PFSK-1 (cell line): ENCODE measurements at regions not wholly inside any gene's neighbourhood (a gene's known extent, or its start where the extent isn't known, plus 50 kb on each side); places are given as distances from the start of the nearest gene placed in this dataset.

Experiments
- FOXP2 ChIP-seq: optimal IDR thresholded peaks from 2 replicates; pipeline ENCODE3; 2011; ENCODE audit warnings: borderline replicate concordance, control low read depth, inconsistent platforms; ENCODE audit not compliant: insufficient read depth; ENCODE audit errors: extremely low read length, extremely low read depth
- POLR2AphosphoS5 ChIP-seq: IDR thresholded peaks from 2 replicates; pipeline ENCODE4 v1.6.1; 2012; ENCODE audit warnings: low read depth, mild to moderate bottlenecking, control low read depth, low read length, moderate library complexity
- SIN3A ChIP-seq: IDR thresholded peaks from 2 replicates; pipeline ENCODE4 v1.6.1; 2012; ENCODE audit warnings: mild to moderate bottlenecking, low read length, moderate library complexity, borderline replicate concordance; ENCODE audit not compliant: insufficient read depth
- TAF1 ChIP-seq: IDR thresholded peaks from 2 replicates; pipeline ENCODE4 v1.6.1; 2012; ENCODE audit warnings: low read length, control low read depth, borderline replicate concordance; ENCODE audit not compliant: insufficient read depth
- TF ChIP-seq, protein P1 (sequence below), 2 experiments: IDR thresholded peaks; 2 replicates each; pipeline versions ENCODE4 v1.6.1 to v1.8.0; 2011 to 2012; ENCODE audit warnings: low read depth in 2 of 2, low read length in 2 of 2, control low read depth in 1 of 2, inconsistent platforms in 1 of 2, mild to moderate bottlenecking in 1 of 2, moderate library complexity in 1 of 2; ENCODE audit not compliant: insufficient read depth in 1 of 2

DNA sequence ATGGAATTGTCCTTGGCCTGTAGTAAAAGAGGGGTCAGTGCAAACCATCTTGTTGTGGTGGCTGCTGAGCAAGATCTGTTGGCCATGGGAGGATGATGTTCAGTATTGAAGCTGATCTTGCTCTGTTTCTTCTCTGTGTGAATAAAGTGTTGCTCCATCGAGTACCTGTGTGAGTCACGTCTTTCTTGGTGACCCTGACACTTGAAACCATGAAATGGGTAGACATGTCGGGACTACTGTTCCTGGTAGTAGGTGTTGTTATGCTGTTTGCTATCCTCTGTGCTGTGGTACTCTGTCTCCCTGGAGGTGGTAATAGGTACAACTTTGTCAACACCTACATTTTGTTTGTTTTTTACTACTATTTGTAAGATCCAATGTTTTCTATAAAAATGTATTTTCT, 330.6 kb downstream of the MDFIC start:
- no peak for TF ChIP-seq SIN3A
- no peak for TF ChIP-seq TAF1
- TF ChIP-seq, protein P1, sequence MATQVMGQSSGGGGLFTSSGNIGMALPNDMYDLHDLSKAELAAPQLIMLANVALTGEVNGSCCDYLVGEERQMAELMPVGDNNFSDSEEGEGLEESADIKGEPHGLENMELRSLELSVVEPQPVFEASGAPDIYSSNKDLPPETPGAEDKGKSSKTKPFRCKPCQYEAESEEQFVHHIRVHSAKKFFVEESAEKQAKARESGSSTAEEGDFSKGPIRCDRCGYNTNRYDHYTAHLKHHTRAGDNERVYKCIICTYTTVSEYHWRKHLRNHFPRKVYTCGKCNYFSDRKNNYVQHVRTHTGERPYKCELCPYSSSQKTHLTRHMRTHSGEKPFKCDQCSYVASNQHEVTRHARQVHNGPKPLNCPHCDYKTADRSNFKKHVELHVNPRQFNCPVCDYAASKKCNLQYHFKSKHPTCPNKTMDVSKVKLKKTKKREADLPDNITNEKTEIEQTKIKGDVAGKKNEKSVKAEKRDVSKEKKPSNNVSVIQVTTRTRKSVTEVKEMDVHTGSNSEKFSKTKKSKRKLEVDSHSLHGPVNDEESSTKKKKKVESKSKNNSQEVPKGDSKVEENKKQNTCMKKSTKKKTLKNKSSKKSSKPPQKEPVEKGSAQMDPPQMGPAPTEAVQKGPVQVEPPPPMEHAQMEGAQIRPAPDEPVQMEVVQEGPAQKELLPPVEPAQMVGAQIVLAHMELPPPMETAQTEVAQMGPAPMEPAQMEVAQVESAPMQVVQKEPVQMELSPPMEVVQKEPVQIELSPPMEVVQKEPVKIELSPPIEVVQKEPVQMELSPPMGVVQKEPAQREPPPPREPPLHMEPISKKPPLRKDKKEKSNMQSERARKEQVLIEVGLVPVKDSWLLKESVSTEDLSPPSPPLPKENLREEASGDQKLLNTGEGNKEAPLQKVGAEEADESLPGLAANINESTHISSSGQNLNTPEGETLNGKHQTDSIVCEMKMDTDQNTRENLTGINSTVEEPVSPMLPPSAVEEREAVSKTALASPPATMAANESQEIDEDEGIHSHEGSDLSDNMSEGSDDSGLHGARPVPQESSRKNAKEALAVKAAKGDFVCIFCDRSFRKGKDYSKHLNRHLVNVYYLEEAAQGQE (IDR thresholded peaks at IDR 0.05; ENCODE audit: insufficient read depth in 1 of 2, low read depth in 2 of 2, low read length in 2 of 2), result no peak
- TF ChIP-seq POLR2AphosphoS5, result no peak
- no peak for TF ChIP-seq FOXP2

- TF ChIP-seq, protein P1 (IDR thresholded peaks at IDR 0.05; ENCODE audit: insufficient read depth in 1 of 2, low read depth in 2 of 2, low read length in 2 of 2), result no peak
- TF ChIP-seq FOXP2, result no peak
- no peak for TF ChIP-seq POLR2AphosphoS5
- TF ChIP-seq SIN3A, result no peak
- TF ChIP-seq TAF1, result no peak
These were observed 327.2 kb downstream of the MDFIC start for GRCh38 chr7:115249080-115249479.

- TF ChIP-seq POLR2AphosphoS5 (no peak), TAF1 (no peak), FOXP2 (no peak)
These were observed 319.3 kb downstream of the MDFIC start for GRCh38 chr7:115241151-115241550.

- TF ChIP-seq FOXP2 (no peak), TAF1 (no peak), SIN3A (no peak), POLR2AphosphoS5 (no peak)
- TF ChIP-seq, protein P1 (IDR thresholded peaks at IDR 0.05; ENCODE audit: insufficient read depth in 1 of 2, low read depth in 2 of 2, low read length in 2 of 2), result no peak
These were observed 318.3 kb downstream of the MDFIC start for GRCh38 chr7:115240242-115240641.

- TF ChIP-seq, protein P1 (IDR thresholded peaks at IDR 0.05; ENCODE audit: insufficient read depth in 1 of 2, low read depth in 2 of 2, low read length in 2 of 2), result no peak
- TF ChIP-seq SIN3A, result no peak
- TF ChIP-seq FOXP2, result no peak
- TF ChIP-seq POLR2AphosphoS5, result no peak
- no peak for TF ChIP-seq TAF1
These were observed 313.2 kb downstream of the MDFIC start for GRCh38 chr7:115235075-115235474.

DNA sequence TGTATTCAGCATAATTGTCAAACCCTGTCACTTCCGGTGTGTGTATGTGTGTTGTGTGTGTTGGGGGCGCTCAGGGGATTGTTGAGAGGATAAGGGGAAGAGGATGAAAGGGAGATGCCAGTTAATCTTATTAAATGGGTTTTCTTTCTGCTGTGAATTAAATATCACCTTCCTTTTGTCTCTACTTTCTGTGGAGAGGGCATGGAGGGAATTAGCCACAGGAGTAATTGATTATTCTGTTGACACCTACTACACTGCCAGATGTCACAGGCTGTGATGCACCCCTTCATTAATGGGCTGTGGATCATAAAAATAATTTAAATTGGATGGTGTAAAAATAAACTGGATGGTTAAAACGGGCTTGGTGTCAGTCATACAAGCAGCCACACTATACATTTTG, 311.9 kb downstream of the MDFIC start:
- no peak for TF ChIP-seq SIN3A
- TF ChIP-seq, protein P1 (IDR thresholded peaks at IDR 0.05; ENCODE audit: insufficient read depth in 1 of 2, low read depth in 2 of 2, low read length in 2 of 2), result no peak
- no peak for TF ChIP-seq TAF1
- TF ChIP-seq POLR2AphosphoS5, result no peak
- no peak for TF ChIP-seq FOXP2
